ENCODE measurements at regions not wholly inside any gene's neighbourhood (a gene's known extent, or its start where the extent isn't known, plus 50 kb on each side); places are given as distances from the start of the nearest gene placed in this dataset.

DNA sequence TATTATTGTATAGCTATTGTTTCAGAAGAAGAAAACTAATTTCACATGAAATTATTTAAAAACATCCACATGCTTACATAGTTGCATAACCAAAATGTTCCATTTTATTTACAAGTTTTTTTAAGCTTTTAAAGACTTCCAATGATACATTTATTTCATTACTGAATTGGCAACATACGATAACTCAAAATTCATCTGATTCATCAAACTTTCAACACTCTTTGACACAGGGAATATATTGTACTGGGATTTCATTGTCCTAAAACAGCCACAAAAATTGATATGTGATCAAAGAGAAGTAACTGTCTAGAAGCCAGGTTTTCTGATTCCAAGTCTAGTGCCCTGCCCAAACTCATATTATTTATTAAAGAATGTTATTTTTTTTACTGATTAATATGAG lies 131.4 kb upstream of the USP24 start:
- Histone ChIP-seq H3K4me2 (ENCODE audit: insufficient read depth in 1 of 2, low read depth in 2 of 2, low read length in 2 of 2) (no peak overlapping the region), H3K79me1 (ENCODE audit: low read depth, low read length) (no peaks in the 10 kb centered on the region), H3K4me3 (ENCODE audit: extremely low read depth in 1 of 4, insufficient read depth in 2 of 4, low read depth in 3 of 4, low read length in 4 of 4) (no peak overlapping the region), H3K27me3 (replicated peaks in 1 of 4; ENCODE audit: control insufficient read depth in 3 of 4, extremely low read depth in 1 of 4, insufficient read depth in 3 of 4, low read length in 3 of 4) (no peaks in the 10 kb centered on the region), H3K56ac (replicated peaks; ENCODE audit: insufficient read length, low read depth, low read length) (no peak overlapping the region), H3K18ac (ENCODE audit: extremely low read depth, low read length) (no peak overlapping the region), H3K36me3 (ENCODE audit: control insufficient read depth in 2 of 4, insufficient read depth in 4 of 4, low read length in 3 of 4) (no peaks in the 10 kb centered on the region), H2BK120ac (replicated peaks; ENCODE audit: low read depth, low read length) (no peak overlapping the region), H4K8ac (ENCODE audit: extremely low read depth, insufficient read depth, low read length) (no peak overlapping the region), H3K9ac (replicated peaks in 1 of 4; ENCODE audit: extremely low read depth in 1 of 4, low read depth in 3 of 4, low read length in 3 of 4) (no peak overlapping the region), H3K9me3 (ENCODE audit: insufficient read depth in 2 of 2, low read depth in 1 of 2, low read length in 1 of 2) (no peaks in the 10 kb centered on the region), H2BK20ac (ENCODE audit: low read length) (no peak overlapping the region), H3K27ac (ENCODE audit: low read depth, low read length) (no peak overlapping the region), H3K23me2 (ENCODE audit: low read depth, low read length) (no peaks in the 10 kb centered on the region), H2BK15ac (ENCODE audit: low read length) (no peak overlapping the region), H3K4me1 (replicated peaks in 1 of 4; ENCODE audit: control insufficient read depth in 3 of 4, insufficient read depth in 4 of 4, low read length in 3 of 4) (no peaks in the 10 kb centered on the region), H4K5ac (ENCODE audit: insufficient read length, low read depth, low read length) (no peak overlapping the region), H4K20me1 (replicated peaks in 1 of 2; ENCODE audit: control insufficient read depth in 1 of 2, insufficient read depth in 2 of 2, low read length in 2 of 2) (no peaks in the 10 kb centered on the region), H2AK5ac (ENCODE audit: low read depth, low read length) (no peak overlapping the region), H2BK5ac (ENCODE audit: low read depth, low read length) (no peak overlapping the region), H3K23ac (ENCODE audit: insufficient read length) (no peak overlapping the region), H2AFZ (ENCODE audit: low read length) (no peak overlapping the region), H3K14ac (ENCODE audit: insufficient read length) (no peak overlapping the region), H3K79me2 (ENCODE audit: control insufficient read depth in 1 of 2, insufficient read depth in 2 of 2, low read length in 2 of 2) (no peaks in the 10 kb centered on the region), H2BK12ac (ENCODE audit: low read depth, low read length) (no peak overlapping the region), H4K91ac (replicated peaks; ENCODE audit: insufficient read length, low read length) (no peak overlapping the region), H3K4ac (replicated peaks; ENCODE audit: insufficient read length, low read depth, low read length) (no peak overlapping the region)
- TF ChIP-seq POLR2A (IDR thresholded peaks at IDR 0.05; ENCODE audit: control extremely low read depth in 1 of 2, low read depth in 2 of 2, low read length in 2 of 2): no peak
- no peak for TF ChIP-seq SUZ12 (IDR thresholded peaks at IDR 0.05; ENCODE audit: low read length)
- TF ChIP-seq KDM5A (IDR thresholded peaks at IDR 0.05; ENCODE audit: low read length): no peak
- no peak for TF ChIP-seq BRCA1 (IDR thresholded peaks at IDR 0.05; ENCODE audit: low read depth, low read length)
- TF ChIP-seq, protein P1, sequence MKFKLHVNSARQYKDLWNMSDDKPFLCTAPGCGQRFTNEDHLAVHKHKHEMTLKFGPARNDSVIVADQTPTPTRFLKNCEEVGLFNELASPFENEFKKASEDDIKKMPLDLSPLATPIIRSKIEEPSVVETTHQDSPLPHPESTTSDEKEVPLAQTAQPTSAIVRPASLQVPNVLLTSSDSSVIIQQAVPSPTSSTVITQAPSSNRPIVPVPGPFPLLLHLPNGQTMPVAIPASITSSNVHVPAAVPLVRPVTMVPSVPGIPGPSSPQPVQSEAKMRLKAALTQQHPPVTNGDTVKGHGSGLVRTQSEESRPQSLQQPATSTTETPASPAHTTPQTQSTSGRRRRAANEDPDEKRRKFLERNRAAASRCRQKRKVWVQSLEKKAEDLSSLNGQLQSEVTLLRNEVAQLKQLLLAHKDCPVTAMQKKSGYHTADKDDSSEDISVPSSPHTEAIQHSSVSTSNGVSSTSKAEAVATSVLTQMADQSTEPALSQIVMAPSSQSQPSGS (IDR thresholded peaks at IDR 0.05; ENCODE audit: low read length): no peak
- TF ChIP-seq EGR1 (IDR thresholded peaks at IDR 0.05; ENCODE audit: borderline replicate concordance, low read depth, low read length): no peak
- TF ChIP-seq, protein P2, sequence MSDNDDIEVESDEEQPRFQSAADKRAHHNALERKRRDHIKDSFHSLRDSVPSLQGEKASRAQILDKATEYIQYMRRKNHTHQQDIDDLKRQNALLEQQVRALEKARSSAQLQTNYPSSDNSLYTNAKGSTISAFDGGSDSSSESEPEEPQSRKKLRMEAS (IDR thresholded peaks at IDR 0.05): no peak
- TF ChIP-seq ZNF274 (IDR thresholded peaks at IDR 0.05; ENCODE audit: borderline replicate concordance, extremely low read depth, low read length): no peak
- no peak for TF ChIP-seq RFX5 (IDR thresholded peaks at IDR 0.05; ENCODE audit: borderline replicate concordance, low read depth, low read length)
- no peak for TF ChIP-seq CEBPB (IDR thresholded peaks at IDR 0.05; ENCODE audit: low read depth, low read length)
- no peak for TF ChIP-seq NRF1 (IDR thresholded peaks at IDR 0.05; ENCODE audit: low read depth, low read length)
- no peak for TF ChIP-seq CREB1 (IDR thresholded peaks at IDR 0.05)
- POLR2A ChIA-PET (ENCODE audit: partially characterized antibody): no interaction called here
- CTCF ChIA-PET (ENCODE audit: partially characterized antibody): interaction anchor here (0.6 to 3.7 kb wide), 7 partner anchors 9 to 1387 kb away, joined by 3 to 17 read pairs (median 4); no protein-coding TSS in a partner anchor
- DNase-seq (ENCODE audit: low read depth in 1 of 2, low spot score in 2 of 2) (no peak), FAIRE-seq (no peak)
- WGBS, 2 experiments (ENCODE audit: extremely low coverage in 1 of 2, insufficient coverage in 1 of 2, insufficient read length in 1 of 2, insufficient replicate concordance in 2 of 2, low coverage in 1 of 2, low lambda C conversion rate in 2 of 2, missing lambda C conversion rate in 1 of 2): 91% methylated on average over 1 of the region's 1 CpG; no CpG with 5 or more reads in 1 of the 2 experiments
